D721Med (cell line): ENCODE measurements at regions not wholly inside any gene's neighbourhood (a gene's known extent, or its start where the extent isn't known, plus 50 kb on each side); places are given as distances from the start of the nearest gene placed in this dataset.

Experiments
- DNase-seq: peaks from one replicate; pipeline ENCODE4 v3.0.0; 2011; ENCODE audit warnings: low spot score; ENCODE audit not compliant: insufficient read length
- FAIRE-seq: peaks from 2 replicates; lab custom pipeline; 2011; peaks lifted over from hg19 to GRCh38; lab: Jason Lieb, UNC
- TF ChIP-seq, protein P1 (sequence below): IDR thresholded peaks from 2 replicates; pipeline ENCODE4 v1.5.1; 2012; ENCODE audit warnings: mild to moderate bottlenecking, control low read depth; ENCODE audit not compliant: insufficient read depth; ENCODE audit errors: missing control alignments

DNA sequence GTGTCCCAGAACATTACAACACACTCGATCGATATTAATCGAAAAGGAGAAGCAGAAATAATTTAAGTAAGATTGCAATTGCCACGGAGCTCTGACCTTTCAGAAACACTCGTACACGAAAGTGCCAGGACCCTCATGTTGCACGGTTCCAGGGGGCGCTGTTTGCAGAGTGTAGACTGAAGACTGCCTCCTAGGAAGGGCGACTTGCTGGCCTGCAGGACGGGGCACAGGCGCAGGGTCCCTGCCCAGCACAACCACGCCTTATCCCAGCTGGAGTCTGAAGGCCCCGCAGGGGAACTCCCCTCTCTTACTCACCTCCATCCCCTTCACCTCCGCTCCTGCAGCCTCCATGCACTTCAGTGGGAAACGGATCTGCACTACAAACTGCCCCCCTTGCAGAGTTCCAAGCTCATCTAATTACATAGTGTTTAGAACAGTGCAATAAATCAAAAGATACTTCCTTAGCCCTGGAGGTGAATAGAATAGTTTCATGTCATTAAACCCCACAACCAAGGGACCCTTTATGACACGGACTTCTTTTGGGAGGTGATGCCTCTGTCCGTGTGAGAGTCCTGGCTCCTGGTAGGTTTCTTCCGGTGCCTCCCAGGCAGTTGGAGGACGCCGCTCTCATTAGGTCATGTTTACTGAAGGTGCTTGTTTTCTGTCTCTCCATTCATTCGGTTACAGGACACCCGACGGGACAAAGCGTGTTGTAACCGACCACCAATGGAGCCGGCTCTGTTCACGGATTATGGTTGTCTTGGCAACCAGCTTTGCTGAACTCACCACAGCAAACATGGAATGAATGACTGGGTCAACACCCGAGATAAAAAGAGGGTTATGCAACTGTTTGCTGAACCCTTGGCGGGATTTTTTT is 262.2 kb downstream of the BAMBI start:
- TF ChIP-seq, protein P1, sequence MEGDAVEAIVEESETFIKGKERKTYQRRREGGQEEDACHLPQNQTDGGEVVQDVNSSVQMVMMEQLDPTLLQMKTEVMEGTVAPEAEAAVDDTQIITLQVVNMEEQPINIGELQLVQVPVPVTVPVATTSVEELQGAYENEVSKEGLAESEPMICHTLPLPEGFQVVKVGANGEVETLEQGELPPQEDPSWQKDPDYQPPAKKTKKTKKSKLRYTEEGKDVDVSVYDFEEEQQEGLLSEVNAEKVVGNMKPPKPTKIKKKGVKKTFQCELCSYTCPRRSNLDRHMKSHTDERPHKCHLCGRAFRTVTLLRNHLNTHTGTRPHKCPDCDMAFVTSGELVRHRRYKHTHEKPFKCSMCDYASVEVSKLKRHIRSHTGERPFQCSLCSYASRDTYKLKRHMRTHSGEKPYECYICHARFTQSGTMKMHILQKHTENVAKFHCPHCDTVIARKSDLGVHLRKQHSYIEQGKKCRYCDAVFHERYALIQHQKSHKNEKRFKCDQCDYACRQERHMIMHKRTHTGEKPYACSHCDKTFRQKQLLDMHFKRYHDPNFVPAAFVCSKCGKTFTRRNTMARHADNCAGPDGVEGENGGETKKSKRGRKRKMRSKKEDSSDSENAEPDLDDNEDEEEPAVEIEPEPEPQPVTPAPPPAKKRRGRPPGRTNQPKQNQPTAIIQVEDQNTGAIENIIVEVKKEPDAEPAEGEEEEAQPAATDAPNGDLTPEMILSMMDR: peak; percentile 42
- no peak for FAIRE-seq
- DNase-seq: no peak

DNA sequence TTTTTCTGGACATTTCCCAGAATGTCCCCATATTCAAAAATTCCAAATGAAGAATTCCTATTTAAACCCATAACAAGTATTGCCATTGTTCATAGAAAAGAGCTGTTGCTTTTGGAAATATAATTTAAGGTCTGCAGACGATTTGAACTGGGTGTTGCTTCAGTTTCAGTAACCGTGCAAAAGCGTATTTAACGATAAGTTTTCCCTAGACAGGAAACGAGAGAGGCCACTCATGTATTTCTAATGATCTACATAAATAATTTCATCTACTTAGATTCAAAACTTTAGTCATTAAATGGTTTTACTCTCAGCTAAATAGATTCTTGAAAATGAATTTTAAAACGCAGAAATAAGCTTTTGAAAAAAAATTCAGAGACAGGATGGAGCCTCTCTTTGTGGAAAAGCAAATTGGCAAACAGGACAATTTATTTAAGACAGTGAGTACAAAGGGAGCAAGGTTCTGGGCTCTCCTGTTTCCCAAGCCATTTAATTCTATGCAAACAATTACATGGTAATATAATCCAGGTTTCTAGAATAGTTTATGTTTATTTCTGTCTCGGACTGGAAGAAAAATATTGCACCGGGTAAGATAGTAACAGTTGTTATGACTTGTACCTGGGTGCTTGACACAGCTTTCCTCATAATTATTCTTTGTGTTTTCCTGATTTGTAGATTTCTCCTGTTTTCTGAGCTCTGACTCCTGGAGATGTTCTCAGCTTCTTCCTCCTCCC is 263.0 kb downstream of the BAMBI start:
- TF ChIP-seq, protein P1: no peak
- FAIRE-seq (no peak), DNase-seq (no peak)

DNA sequence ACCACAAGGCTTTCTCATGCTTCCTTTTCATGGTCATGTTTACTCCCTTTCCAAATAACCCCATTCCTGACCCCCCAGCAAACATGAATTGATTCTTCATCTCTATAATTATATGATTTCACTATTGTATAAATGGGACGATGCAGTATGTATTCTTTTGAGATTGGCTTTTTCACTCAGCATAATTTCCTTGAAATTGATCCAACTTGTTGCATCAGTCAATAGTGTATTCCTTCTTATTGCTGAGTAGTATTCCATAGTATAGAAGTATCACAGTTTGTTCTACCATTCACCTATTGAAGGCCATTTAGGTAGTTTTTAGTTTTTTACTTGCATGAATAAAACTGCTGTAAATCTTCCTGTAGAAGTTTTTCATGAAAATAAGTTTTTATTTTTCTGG is 264.7 kb downstream of the BAMBI start:
- no peak for FAIRE-seq
- TF ChIP-seq, protein P1: no peak
- no peak for DNase-seq

DNA sequence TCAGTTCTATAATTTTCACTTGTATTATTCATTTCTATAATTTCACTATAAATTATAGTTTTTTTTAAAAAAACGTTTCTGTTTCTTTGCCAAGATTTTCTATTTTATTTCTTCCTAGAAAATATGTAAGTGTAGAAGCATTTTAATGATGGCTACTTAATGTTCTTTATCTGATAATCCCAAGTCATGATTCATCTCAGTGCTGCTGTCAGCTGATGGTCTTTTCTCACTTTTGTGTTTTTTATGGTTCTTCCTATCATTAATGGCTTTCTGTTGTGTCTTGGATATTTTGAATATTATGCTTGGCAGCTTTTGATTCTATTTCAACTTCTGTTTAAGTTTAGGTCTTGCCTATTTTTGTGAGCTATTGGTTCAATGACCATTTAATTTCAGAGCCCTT is 268.6 kb downstream of the BAMBI start:
- FAIRE-seq (no peak), DNase-seq (no peak)
- TF ChIP-seq, protein P1: no peak

DNA sequence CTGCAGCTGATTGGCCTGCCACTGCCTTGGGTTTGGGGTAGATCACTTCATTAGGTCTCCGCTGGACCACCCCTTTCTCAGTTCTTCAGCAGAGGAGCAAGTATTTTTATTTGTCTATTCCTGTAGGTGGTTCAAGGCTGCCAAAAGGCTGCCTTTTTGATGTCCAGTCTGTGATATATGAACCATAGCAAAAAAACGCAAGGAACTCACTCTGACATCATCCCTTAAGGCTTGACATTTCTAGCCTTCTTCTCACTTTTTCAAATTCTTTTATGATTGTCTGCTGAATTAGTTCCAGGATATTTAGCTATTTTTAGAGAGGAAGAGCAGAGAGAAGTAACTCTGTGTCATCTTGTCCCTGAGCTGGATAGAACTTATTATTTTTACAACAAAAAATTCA is 269.2 kb downstream of the BAMBI start:
- FAIRE-seq: no peak
- no peak for DNase-seq

DNA sequence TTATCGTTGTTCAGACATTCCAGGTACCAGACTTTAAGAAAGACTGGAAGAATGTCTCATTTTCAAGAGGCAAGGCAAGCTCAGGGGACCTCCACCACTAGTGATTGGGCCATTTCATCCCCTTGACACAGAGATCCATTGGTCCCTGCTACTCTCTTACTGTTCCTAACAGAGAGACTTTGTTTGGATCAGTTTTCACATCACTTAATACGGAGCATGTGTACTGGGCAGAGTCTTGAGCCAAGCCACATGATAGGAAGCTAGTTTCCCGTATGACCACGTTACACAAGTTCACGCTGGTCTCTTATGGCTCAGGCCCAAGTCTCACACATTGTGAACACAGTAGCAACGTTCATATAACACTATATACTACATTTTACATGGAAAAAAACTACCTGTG is 269.9 kb downstream of the BAMBI start:
- DNase-seq (no peak), FAIRE-seq (no peak)
- TF ChIP-seq, protein P1: no peak

More for the DNA sequence above, 269.2 kb downstream of the BAMBI start:
- TF ChIP-seq, protein P1: no peak
